ENCODE measurements at regions not wholly inside any gene's neighbourhood (a gene's known extent, or its start where the extent isn't known, plus 50 kb on each side); places are given as distances from the start of the nearest gene placed in this dataset.

DNA sequence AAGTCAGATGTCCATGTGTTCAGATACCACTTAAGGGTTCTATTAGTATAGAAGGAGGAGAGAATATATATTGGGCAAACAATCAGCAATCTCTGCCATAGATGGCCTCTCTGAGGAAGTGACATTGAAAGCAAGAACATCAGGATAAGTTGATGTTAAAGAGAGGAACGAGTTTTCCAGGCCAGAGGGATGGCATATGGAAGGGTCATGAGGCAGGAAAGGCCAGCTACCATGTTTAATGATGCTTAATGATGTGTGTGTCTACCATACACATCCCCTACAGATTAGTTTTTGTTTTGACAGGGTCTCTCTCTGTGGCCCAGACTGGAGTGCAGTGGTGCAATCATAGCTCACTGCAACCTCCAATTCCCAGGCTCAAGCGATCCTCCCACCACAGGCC, 63.0 kb downstream of the PTTG1 start:
- no peaks in the 10 kb centered on the region; the same call in 1 of the 2 replicates for H3K36me3 ChIP-seq (ENCODE audit: control insufficient read depth, insufficient read depth, low read length)
- H3K9me3 ChIP-seq, result no peaks in the 10 kb centered on the region
- H3K4me1 Mint-ChIP-seq (ENCODE audit: low read depth, unreplicated experiment), result peaks cover 10% of the 10 kb centered on the region
- BruUV-seq (replicated peaks), result no TSS peak
- ChIA-PET POLR2A (no interaction called here), CTCF (no interaction called here)
- intact Hi-C loops (cut with micrococcal nuclease; ENCODE audit: unreplicated experiment), result no loop called here
- H3K27me3 ChIP-seq (replicated peaks; ENCODE audit: control insufficient read depth, insufficient read depth, low read length), result no peaks in the 10 kb centered on the region
- no peak for DNase-seq
- H3K4me3 ChIP-seq (ENCODE audit: low read depth, low read length), result no peak overlapping the region
- no peak overlapping the region for H3K27ac Mint-ChIP-seq (ENCODE audit: unreplicated experiment)
- TF ChIP-seq, protein P1, sequence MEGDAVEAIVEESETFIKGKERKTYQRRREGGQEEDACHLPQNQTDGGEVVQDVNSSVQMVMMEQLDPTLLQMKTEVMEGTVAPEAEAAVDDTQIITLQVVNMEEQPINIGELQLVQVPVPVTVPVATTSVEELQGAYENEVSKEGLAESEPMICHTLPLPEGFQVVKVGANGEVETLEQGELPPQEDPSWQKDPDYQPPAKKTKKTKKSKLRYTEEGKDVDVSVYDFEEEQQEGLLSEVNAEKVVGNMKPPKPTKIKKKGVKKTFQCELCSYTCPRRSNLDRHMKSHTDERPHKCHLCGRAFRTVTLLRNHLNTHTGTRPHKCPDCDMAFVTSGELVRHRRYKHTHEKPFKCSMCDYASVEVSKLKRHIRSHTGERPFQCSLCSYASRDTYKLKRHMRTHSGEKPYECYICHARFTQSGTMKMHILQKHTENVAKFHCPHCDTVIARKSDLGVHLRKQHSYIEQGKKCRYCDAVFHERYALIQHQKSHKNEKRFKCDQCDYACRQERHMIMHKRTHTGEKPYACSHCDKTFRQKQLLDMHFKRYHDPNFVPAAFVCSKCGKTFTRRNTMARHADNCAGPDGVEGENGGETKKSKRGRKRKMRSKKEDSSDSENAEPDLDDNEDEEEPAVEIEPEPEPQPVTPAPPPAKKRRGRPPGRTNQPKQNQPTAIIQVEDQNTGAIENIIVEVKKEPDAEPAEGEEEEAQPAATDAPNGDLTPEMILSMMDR (IDR thresholded peaks at IDR 0.05; ENCODE audit: insufficient read depth in 1 of 2, low read depth in 1 of 2, low read length in 1 of 2, severe bottlenecking in 1 of 2, unreplicated experiment in 1 of 2), result no peak
- peaks cover 23% of the 10 kb centered on the region for H3K4me1 ChIP-seq
- H3K36me3 Mint-ChIP-seq (ENCODE audit: insufficient read depth, unreplicated experiment), result no peaks in the 10 kb centered on the region
- H3K9me3 Mint-ChIP-seq (ENCODE audit: unreplicated experiment), result no peaks in the 10 kb centered on the region
- H3K27me3 Mint-ChIP-seq (ENCODE audit: insufficient read depth, unreplicated experiment), result no peaks in the 10 kb centered on the region
- H3K4me3 Mint-ChIP-seq (ENCODE audit: unreplicated experiment), result no peak overlapping the region

DNA sequence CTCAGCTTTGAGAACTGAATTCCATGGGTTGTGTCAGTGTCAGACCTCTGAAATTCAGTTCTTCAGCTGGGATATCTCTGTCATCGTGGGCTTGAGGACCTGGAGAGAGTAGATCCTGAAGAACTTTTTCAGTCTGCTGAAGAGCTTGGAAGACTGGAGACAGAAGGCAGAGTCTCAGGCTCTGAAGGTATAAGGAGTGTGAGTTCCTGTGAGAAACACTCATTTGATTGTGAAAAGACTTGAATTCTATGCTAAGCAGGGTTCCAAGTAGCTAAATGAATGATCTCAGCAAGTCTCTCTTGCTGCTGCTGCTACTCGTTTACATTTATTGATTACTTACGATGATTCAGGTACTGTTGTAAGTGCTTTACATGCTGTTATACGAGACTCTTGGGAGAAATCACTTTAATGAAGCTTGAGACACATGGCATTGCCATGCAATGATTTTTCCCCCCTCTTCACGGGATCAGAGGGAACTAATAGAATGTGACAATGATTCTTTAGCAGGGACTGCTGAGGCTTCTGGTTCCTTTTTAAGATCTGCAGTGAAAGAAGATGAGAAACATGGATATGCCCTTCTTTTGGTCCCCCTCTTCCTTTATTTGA, 63.8 kb downstream of the PTTG1 start:
- no peak overlapping the region for H3K4me3 ChIP-seq (ENCODE audit: low read depth, low read length)
- ChIA-PET POLR2A (no interaction called here), CTCF (interaction anchor here (0.6 kb wide), 1 partner anchor 23 kb away, joined by 5 read pairs; no protein-coding TSS in a partner anchor)
- BruUV-seq (replicated peaks), result no TSS peak
- H3K9me3 ChIP-seq, result no peaks in the 10 kb centered on the region
- Mint-ChIP-seq H3K27me3 (ENCODE audit: insufficient read depth, unreplicated experiment) (no peaks in the 10 kb centered on the region), H3K9me3 (ENCODE audit: unreplicated experiment) (no peaks in the 10 kb centered on the region), H3K36me3 (ENCODE audit: insufficient read depth, unreplicated experiment) (no peaks in the 10 kb centered on the region), H3K4me1 (ENCODE audit: low read depth, unreplicated experiment) (peaks cover 2% of the 10 kb centered on the region), H3K27ac (ENCODE audit: unreplicated experiment) (no peak overlapping the region), H3K4me3 (ENCODE audit: unreplicated experiment) (no peak overlapping the region)
- H3K4me1 ChIP-seq, result peaks cover 17% of the 10 kb centered on the region
- intact Hi-C loops (cut with micrococcal nuclease; ENCODE audit: unreplicated experiment), result no loop called here
- TF ChIP-seq, protein P1 (IDR thresholded peaks at IDR 0.05; ENCODE audit: insufficient read depth in 1 of 2, low read depth in 1 of 2, low read length in 1 of 2, severe bottlenecking in 1 of 2, unreplicated experiment in 1 of 2), result no peak
- no peaks in the 10 kb centered on the region for H3K27me3 ChIP-seq (replicated peaks; ENCODE audit: control insufficient read depth, insufficient read depth, low read length)
- no peak for DNase-seq
- H3K36me3 ChIP-seq (ENCODE audit: control insufficient read depth, insufficient read depth, low read length), result no peaks in the 10 kb centered on the region; the same call in 1 of the 2 replicates

DNA sequence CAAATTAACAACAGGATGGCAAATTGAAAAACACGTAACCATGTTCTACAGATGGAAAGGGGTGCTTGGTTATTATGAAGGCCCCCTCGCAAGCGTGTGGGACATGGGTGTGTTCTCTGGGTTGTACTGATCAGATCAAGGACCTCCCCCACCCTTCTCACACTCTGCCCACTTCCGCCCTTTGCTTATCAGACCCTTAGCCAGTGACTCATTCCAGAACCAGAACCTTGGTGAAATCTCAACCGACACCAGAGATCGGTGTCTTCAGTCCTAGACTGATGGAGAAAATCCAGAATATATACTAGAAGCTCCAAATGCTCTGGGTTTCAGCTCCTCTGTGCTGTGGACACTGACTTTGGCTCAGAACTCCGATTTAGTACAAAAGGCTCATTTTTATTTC, 64.9 kb downstream of the PTTG1 start:
- no TSS peak for BruUV-seq (replicated peaks)
- H3K9me3 ChIP-seq, result no peaks in the 10 kb centered on the region
- CTCF ChIA-PET, result no interaction called here

More for the DNA sequence above, 64.9 kb downstream of the PTTG1 start:
- no peak overlapping the region for H3K4me3 ChIP-seq (ENCODE audit: low read depth, low read length)
- H3K27ac Mint-ChIP-seq (ENCODE audit: unreplicated experiment), result no peak overlapping the region
- POLR2A ChIA-PET, result no interaction called here
- no peaks in the 10 kb centered on the region for H3K27me3 ChIP-seq (replicated peaks; ENCODE audit: control insufficient read depth, insufficient read depth, low read length)
- H3K36me3 Mint-ChIP-seq (ENCODE audit: insufficient read depth, unreplicated experiment), result no peaks in the 10 kb centered on the region
- no peak overlapping the region for H3K4me3 Mint-ChIP-seq (ENCODE audit: unreplicated experiment)
- no peaks in the 10 kb centered on the region for H3K4me1 Mint-ChIP-seq (ENCODE audit: low read depth, unreplicated experiment)
- TF ChIP-seq, protein P1 (IDR thresholded peaks at IDR 0.05; ENCODE audit: insufficient read depth in 1 of 2, low read depth in 1 of 2, low read length in 1 of 2, severe bottlenecking in 1 of 2, unreplicated experiment in 1 of 2), result no peak
- peaks cover 7% of the 10 kb centered on the region for H3K4me1 ChIP-seq
- no peaks in the 10 kb centered on the region; the same call in 1 of the 2 replicates for H3K36me3 ChIP-seq (ENCODE audit: control insufficient read depth, insufficient read depth, low read length)
- intact Hi-C loops (cut with micrococcal nuclease; ENCODE audit: unreplicated experiment), result no loop called here
- H3K9me3 Mint-ChIP-seq (ENCODE audit: unreplicated experiment), result no peaks in the 10 kb centered on the region
- no peak for DNase-seq
- no peaks in the 10 kb centered on the region for H3K27me3 Mint-ChIP-seq (ENCODE audit: insufficient read depth, unreplicated experiment)
